Stimulated activated CD8-positive, alpha-beta memory T cell treated with anti-CD3 and anti-CD28 coated beads, Interleukin-15, amount 100 ng/mL, for 48 hours (primary cell): ENCODE measurements at regions not wholly inside any gene's neighbourhood (a gene's known extent, or its start where the extent isn't known, plus 50 kb on each side); places are given as distances from the start of the nearest gene placed in this dataset.
A peak's percentile ranks its signal among the peaks of the same experiment; 100 is the strongest.

Experiments used
- DNase-seq, 2 donors: peaks; one replicate each; pipeline ENCODE4 v3.0.0-alpha.2; 2020; ENCODE audit warnings: low read depth in 2 of 2

GRCh38 chr16:6667393-6667792 is 665.3 kb upstream of the RBFOX1 start:
- no peak for DNase-seq

GRCh38 chr16:6665126-6665525 is 667.5 kb upstream of the RBFOX1 start:
- DNase-seq = no peak

GRCh38 chr16:6663668-6664067 is 669.0 kb upstream of the RBFOX1 start:
- DNase-seq = no peak

GRCh38 chr16:6656760-6657159 is 675.9 kb upstream of the RBFOX1 start:
- DNase-seq = no peak

GRCh38 chr16:6646891-6647290 is 685.8 kb upstream of the RBFOX1 start:
- no peak for DNase-seq

- DNase-seq = no peak
These were observed 686.7 kb upstream of the RBFOX1 start for GRCh38 chr16:6645768-6646568.

GRCh38 chr16:6644916-6645315 is 687.7 kb upstream of the RBFOX1 start:
- no peak for DNase-seq

- DNase-seq = peak in 1 of 2 donors; percentile 1
These were observed 689.5 kb upstream of the RBFOX1 start for GRCh38 chr16:6643080-6643686.

- DNase-seq = no peak
These were observed 690.4 kb upstream of the RBFOX1 start for GRCh38 chr16:6642271-6642670.

GRCh38 chr16:6641091-6641490 is 691.6 kb upstream of the RBFOX1 start:
- no peak for DNase-seq

- DNase-seq = no peak
These were observed 696.2 kb upstream of the RBFOX1 start for GRCh38 chr16:6636457-6636856.

GRCh38 chr16:6634151-6634550 is 698.5 kb upstream of the RBFOX1 start:
- no peak for DNase-seq

GRCh38 chr16:6633456-6633855 is 699.2 kb upstream of the RBFOX1 start:
- DNase-seq = no peak

GRCh38 chr16:6629110-6629509 is 703.5 kb upstream of the RBFOX1 start:
- DNase-seq = no peak

- DNase-seq = no peak
These were observed 707.0 kb upstream of the RBFOX1 start for GRCh38 chr16:6625606-6626005.

GRCh38 chr16:6618874-6619273 is 713.8 kb upstream of the RBFOX1 start:
- no peak for DNase-seq

GRCh38 chr16:6616746-6617145 is 715.9 kb upstream of the RBFOX1 start:
- DNase-seq = no peak

- DNase-seq = no peak
These were observed 717.0 kb upstream of the RBFOX1 start for GRCh38 chr16:6615636-6616035.

GRCh38 chr16:6611535-6611934 is 721.1 kb upstream of the RBFOX1 start:
- DNase-seq = no peak

- DNase-seq = no peak
These were observed 727.2 kb upstream of the RBFOX1 start for GRCh38 chr16:6605490-6605889.

GRCh38 chr16:6603780-6604325 is 728.8 kb upstream of the RBFOX1 start:
- DNase-seq = no peak

GRCh38 chr16:6602405-6602804 is 730.2 kb upstream of the RBFOX1 start:
- no peak for DNase-seq

GRCh38 chr16:6600167-6600566 is 732.5 kb upstream of the RBFOX1 start:
- DNase-seq = no peak
